HG03175 (cell line): ENCODE measurements at regions not wholly inside any gene's neighbourhood (a gene's known extent, or its start where the extent isn't known, plus 50 kb on each side); places are given as distances from the start of the nearest gene placed in this dataset.
A peak's percentile ranks its signal among the peaks of the same experiment; 100 is the strongest.

Source experiments
- ATAC-seq: cut with Tn5 transposase; IDR thresholded peaks from one replicate; pipeline ENCODE4 v1.9.1; 2021; ENCODE audit warnings: mild to moderate bottlenecking, moderate library complexity; ENCODE audit not compliant: unreplicated experiment

DNA sequence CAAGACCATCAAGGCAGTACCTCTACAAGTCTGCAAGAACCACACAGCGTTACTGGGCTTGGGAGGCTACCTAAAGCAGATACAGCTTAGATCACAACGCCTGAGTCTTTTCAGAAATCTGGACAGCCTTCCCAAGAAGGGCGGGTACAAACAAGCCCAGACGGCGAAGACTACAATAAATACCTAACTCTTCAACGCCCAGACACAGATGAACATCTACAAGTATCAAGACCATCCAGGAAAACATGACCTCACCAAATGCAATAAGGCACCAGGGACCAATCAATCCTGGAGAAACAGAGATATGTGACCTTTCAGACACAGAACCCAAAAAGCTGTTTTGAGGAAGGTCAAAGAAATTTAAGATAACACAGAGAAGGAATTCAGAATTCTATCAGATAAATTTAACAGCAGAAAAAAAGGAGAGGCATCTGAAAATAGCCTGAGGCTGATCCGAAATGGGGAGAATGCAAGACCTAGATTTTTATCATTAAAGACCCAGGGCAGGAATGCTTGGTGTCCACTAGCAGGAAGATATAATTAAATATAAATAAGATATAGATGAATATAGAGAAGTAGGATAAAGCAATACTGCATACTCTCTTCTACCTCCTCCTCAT is 131.7 kb upstream of the COL21A1 start:
- ATAC-seq, result no peak

DNA sequence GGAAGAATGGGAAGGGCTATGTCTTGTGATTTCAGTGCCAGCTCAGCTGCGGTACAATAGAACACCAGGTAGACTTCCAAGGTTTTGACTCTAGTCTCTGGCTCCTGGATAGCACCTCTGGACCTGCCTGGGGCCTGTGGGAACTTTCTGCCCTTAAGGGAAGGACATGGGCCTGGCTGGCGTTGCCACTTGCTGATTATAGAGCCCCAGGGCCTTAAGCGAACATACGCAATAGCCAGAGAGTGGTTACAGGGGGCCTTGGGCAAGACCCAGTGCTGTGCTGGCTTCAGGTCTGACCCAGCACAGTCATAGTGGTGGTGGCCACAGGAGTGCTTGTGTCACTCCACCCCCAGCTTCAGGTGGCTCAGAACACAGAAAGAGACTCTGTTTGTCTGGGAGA is 131.1 kb upstream of the COL21A1 start:
- no peak for ATAC-seq

DNA sequence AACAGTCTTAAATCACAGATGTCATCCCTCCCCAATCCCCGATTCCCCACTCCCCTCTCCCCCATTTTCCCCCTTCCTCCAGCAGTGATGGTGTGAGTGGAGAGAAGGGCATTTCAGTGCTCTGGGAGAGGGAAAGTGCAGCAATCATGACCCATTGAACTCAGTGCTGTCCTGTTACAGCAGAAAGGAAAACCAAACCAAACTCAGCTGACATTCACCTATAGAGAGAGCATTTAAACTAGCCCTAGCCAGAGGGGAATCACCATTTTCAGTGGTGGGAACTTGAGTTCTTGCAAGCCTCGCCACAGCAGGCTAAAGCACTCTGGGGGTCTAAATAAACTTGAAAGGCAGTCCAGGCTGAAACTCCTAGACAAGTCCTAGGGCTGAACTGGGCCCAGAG is 129.9 kb upstream of the COL21A1 start:
- no peak for ATAC-seq

DNA sequence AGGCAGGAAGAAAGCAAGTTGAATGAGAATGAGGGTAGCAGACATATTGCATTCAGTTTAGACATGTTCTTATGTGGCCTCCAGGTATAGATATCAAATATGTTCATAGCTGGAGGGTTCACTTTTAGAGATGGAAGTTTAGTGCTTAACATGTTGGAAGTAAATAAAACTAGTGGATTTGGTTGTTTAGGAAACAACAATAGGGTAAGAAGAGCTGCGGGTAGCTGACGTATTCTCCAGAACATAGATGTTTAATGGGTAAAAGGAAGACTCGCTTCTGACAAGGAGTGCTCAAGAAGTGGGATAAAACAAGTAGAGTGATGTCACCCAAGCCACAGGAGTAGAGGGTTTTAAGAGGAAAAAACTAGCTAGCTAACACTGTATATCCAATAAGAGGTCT is 128.4 kb upstream of the COL21A1 start:
- ATAC-seq, result no peak

DNA sequence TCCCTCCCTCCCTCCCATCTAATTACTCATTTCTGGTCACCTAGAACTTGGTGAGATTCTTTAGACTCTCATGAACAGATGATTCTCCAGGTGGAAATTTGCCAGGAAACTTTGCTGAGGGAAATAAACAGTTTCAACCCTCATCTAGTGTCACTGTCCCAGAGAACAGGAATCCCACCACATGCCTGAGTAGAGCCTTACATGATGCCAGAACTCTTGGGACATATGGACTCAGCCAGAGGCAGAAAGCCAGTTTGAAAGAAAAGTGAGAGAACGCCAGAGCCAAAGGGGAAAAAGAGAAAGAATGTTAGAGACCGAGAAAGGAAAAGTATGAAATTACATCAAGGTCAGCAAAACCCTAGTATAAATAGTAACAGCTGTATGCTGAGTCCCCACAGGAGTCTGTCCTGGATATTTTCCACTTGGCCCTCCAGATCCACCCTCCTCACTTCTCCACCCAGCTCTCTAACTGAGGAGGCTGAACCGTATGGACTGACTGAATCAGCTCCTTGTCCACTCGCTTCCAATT is 127.5 kb upstream of the COL21A1 start:
- no peak for ATAC-seq

DNA sequence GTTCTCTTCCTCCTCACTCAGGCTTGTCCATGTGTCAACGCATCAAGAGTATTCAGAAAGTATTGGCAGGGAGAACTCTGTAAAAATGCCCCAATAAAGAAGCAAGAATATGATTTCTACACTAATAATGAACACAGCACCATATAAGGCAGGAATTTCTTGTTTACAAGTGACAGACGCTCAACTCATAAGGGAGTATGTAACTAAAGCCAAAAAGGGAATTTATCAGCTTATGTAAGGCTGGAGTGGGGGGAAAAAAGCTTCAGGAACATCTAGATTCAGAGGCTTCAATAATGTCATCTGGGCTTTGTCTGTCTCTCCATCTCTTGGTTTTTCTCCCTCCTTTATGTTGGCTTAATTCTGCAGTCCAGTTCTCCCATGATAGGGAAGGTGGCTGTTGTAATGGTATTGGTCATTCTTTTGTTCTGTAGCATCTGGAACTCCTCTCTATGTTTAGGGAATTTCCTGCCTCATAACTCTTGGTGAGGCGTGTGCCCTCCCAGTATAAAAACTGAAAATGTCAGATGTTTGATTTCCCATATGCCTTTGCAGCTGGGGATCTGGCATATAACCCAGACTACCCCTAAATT is 125.1 kb upstream of the COL21A1 start:
- no peak for ATAC-seq

DNA sequence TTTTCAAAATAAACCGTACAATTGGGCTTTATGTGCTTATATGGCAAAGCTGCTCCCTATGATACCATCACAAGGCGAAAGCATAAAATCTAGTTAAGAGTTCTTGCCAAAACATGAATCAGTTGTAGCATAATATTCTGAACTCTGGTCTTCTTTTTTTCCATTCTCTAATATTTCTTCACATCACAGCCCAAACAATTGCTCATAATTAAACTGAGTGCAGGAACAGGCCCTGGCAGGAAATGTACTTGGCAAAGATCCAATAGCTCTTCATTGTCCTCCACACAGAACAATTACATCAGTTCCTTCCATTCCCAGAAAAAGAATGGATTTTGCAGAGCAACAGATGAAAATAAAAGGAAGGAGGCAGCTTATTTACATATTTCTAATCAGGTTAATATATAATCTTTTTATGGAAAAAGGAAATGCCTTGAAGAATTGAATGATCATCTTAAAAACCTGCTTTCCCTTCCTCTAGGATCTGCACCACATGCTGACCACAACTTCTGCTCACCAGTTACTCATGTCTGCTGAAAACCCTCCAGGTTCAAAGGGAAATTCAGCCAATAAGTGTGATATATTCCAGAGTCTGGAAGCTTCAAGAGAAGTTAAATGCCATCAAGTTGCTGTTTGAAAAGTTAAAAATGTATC is 123.3 kb upstream of the COL21A1 start:
- peak; percentile 90 for ATAC-seq

DNA sequence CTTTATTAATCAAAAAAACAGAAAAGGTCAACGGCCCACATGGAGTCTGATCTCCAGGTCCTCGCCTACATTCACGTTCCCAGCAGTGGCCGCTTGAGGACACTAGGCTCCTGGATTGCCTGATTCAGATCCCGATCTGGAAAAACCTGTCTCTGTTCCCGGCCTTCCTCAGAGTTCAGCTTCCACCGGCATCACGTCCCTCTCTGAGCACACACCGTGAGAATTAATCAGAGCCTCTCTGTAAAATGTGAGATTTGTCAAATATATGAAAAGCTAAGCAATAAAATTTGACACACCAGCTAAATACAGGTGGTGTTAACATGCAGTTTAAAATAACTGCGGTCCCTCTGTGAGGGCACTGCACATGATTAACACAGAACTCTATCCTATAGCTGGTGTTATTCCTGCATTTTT is 122.8 kb upstream of the COL21A1 start:
- ATAC-seq, result no peak

DNA sequence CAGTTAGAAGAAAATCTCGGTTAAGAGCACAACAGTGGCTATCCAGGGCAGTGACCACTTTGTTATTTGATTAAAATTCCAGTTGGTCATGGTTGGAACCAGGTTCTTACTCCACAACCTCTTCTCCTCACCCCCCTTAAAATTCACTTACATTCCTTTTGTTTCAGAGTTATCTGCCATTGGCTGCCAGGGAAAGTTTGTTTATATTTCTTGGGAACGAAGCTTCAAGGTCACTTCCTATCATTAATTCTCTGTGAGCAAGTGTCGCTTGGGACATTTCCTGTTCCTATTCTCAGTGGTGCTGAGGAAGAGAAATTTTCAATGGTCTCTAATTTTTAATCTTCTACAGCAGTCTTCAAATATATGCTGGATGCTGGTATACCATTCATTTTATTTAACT is 121.1 kb upstream of the COL21A1 start:
- ATAC-seq, result no peak

DNA sequence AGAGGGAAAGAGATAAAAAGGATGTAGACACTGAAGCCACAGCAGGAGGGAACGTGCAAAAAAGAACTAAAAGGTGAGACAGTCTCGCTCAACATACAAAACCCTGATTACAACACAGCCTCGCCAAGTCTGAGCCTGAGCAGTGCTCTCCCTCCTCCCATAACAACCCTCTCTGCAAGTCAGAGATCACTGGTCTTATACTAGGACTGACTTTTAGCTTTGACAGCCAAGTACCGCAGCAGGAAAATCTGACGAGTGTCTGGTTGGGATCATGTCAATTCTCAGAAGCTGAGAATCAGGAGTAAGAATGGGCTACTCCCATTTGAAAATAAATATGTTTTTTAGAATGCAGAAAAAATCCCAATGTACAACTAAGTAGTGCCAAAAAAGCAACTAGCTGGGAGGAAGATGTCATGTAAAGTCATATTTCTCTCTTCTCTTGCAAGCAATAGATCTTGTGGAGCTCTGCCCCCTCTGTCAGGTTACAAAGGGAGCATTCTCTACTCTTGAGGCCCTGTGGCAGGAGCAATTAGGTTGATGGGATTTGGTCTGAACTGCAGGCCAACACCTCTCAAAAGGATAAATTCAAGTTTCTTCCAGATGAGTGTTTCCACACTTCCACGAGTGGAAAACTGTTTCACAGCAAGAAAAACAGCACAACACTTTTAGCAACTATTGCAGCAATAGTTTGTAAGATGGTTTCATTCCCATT is 118.9 kb upstream of the COL21A1 start:
- no peak for ATAC-seq

DNA sequence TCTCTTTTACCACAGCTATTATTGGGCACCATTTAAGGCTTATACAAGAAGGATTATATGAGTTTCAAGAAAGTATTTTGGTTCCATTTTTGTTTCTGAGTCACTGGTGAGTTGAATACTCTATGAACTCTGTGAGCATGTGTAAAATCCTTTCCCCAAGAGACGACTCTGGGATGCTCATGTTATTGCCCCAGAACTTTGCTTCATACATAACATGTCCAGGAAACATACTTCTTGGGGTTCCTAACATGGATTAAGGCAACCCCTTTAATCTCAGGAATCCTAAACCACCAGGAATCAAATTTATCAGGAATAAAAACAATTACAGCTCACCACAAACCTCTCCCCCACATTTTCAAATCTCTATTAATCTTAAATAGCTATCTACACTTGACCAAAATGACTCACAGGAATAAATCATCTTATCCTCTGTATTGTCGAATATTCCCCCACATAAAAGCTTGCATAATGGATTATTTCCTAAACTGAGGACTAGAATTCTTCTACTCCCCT is 117.5 kb upstream of the COL21A1 start:
- no peak for ATAC-seq

DNA sequence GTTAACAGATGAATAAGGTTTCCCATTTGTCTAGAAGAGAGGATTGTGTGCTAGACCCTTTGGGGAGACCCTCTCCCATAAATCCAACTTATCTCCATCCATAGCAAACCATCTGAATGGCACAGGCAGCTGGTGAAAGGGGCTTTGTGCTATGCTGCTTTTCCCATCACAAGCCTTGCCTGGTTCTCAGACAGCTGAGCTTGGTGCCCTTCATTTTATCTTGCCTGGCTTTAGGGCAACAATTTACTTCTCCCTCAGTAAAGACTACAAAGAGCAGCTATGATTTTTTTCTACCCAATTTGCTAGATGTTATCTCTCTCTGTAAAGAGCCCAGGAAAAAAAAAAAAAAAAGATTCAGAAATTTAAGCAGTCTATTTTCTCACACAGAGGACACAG is 117.0 kb upstream of the COL21A1 start:
- no peak for ATAC-seq

DNA sequence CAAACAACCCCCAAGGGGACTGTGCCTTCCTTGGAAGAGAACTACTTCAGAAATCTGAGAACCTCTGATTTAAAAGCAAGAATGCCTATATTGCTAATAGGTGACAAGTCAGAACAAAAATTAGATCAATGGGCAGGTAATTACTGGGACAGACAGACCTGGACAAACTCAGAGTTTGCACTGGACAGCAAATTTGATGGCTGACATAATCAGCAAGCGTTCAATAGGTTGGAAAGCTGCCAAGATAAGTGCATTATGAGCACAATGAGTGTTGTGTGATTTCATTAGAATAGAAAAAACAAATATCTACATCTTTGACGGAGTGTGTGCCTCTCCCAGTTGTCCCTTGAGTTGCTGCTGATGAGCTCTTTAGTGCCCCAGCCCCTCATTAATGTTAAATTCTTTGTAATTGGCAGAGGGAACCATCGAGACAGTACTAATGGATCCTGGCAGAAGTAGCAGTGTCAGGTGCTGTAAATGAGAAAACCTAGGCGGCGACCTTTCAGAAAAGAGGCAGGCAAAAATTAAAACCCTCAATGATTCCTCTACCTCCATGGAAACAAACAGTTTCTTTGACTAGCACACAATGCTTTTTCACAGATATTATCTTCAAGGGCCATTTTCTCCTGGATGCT is 116.5 kb upstream of the COL21A1 start:
- no peak for ATAC-seq

DNA sequence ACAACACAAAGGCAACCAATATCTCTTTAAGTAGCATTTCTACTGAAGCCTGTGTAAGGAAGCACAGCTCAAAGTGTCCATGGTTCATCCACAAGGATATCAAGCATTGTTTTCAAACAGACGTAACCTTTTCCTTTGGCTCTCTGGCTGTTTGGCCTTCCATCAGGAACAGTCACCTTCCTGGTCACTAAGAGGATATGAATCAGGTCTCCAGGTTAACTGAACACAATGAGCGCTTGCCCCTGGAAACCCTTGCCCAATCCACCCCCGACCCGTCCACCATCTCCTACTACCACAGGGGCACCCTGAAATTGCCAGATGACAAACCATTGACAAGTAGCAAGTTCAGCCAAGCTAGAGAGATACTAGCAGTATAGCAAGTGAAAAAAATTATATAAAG is 114.4 kb upstream of the COL21A1 start:
- ATAC-seq, result no peak

DNA sequence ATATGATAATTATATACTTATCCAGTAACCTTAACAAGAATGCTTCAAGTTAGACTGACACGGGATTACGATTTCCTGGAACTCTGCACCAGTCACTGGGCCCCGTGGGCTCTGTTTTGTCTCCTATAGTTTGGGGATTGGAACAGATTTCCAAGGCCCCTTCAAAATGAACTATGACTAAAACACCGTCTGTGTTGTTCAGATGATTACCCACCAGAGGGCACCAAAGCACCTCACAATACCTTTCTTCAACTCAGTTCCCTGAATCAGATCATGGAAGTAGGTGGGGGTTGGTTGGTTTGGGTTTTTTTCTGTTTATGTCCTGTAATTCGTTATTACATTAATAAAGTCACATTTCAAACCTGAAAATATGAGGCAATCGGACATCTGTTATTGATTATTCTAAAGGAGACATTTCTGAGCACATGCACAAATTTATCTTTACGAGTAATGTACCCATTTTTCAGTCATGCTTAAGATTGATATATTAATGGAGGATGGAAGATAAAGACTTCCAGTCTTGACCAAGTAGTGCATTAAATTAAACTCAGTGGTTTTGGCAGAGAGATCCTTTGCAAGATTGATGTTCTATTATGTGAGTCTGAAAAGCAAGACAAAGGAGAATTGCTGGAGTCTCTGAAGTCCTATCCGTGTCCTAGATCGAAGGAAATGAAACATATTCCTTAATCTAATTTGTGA is 112.0 kb upstream of the COL21A1 start:
- peak; percentile 76 for ATAC-seq

DNA sequence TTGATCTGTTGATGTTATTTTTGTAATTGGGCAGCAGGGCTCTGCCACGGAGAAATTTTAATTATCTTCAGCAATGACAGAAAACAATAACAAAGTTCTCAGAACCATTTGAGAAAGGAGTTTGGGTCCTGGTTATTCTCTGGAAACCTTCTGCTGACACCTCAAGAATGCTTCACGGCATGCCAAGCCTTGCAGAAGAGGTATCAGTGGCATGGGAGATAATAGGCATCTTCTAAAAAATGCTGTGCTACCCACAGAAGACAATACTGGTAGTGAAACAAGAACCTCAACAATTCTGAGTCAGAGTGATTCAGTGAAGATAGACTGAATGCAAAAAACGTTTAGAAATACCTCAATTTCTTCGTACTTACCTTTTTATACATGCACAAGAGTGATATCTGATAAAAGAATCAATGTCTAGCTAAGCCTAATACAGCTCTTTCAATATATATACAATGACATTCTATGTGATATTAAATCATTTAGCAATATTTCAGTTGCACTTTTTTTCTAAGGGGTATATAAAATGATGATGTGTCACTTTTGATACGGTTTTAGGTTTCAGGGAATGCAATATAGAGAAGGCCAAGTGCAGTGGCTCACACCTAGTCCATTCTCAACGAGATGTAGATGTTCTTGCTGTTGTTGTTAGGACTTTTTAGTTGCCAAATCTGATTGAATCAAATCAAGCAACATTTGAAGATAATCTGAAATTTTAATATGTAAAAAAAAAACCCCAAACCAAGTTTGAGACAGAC is 110.4 kb upstream of the COL21A1 start:
- ATAC-seq, result no peak

DNA sequence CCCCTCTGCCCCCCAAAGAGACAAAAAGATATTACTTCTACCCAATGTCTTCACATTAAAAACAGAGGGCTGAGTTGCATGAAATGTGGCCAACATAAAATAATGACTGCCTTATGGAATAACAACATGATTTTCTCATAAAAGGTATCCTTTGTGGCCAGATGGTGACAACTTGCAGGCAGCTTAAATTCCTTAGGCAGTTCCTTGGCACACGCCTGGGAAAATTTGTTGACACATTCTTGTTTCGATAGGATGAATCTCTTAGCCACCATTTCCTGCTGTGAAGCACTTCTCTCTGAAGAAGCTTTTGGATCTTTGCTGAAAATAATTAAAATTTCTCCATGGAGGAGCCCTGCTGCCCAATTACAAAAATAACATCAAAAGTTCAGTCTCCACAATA is 109.0 kb upstream of the COL21A1 start:
- ATAC-seq, result no peak

DNA sequence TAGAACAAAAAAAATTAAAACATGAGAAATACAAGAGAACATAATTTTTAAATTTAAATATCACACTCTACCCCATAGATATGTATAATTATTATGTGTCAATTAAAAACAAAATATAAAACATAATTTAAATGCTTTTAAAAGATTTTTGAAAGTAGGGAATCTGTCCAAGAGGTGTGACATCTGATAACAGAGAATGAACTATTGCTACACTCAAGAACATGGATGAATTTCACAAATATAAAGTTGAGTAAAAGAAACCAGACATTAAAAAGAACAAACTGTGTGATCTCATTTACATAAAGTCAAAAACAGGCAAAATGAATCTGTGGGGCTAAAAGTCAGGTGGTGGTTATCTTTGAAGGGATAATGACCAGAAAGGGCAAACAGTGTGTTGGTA is 106.5 kb upstream of the COL21A1 start:
- ATAC-seq, result no peak

DNA sequence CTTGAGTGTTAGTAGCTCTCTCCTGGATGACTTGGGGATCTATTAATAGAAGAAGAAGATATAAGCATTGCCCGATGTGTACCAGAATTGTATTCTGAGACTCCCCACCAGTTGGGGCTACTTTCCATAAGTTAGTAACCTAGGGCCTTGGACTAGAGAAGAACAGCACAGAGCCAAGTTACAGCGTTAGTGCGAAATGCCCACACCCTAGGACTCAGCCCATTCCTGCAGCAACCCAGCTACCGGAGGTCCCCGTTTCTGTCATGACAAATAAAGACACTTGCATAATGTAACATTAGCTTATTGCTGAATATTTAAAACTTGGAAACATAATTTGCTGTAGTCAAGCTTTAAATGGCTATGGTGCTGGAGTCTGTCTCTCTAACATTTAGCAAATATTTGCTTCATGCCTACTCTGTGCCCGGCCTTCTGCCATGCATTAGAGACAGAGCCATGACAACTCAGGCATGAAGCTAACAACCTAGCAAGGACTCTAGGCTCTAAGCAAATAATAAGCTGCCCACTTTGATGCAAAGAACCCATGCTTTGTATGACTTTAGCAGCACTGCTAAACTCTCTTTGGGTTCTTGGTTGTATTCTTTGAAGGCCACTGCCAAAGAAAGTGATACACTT is 103.4 kb upstream of the COL21A1 start:
- no peak for ATAC-seq
